ENCODE measurements at regions not wholly inside any gene's neighbourhood (a gene's known extent, or its start where the extent isn't known, plus 50 kb on each side); places are given as distances from the start of the nearest gene placed in this dataset.
"Not testable (repeated sequence)": the region's sequence is repeated elsewhere in the genome, so short reads cannot be mapped to it uniquely, and the experiment has no call there.

DNA sequence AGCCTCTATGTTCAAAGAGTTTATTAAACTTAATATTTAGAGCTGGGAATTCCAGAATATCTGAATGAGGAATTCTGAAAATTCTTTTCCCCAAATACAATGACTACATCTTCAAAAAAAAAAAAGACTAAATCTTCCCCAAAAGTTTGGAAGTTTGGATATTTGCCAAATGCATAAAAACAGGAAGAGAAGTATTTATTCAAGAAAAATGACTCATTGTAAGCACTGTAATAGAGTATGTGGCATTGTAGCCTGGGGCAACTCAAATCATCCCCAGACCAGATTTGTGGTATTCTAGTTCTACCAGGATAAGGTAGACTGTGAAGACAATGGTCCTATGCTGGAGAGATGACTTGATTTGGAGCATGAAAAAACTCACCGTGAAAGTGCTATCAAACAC, 78.5 kb upstream of the PDHA2 start:
- no peak for ATAC-seq (ENCODE audit: low FRiP score in 2 of 2)
- Histone ChIP-seq H3K9me3 (no peaks in the 10 kb centered on the region), H3K4me3 (no peak overlapping the region), H3K36me3 (no peaks in the 10 kb centered on the region), H3K27me3 (no peaks in the 10 kb centered on the region), H3K27ac (no peak overlapping the region), H3K4me1 (no peaks in the 10 kb centered on the region)
- 70 to 73% methylated on average over 1 of the region's 1 CpG for WGBS, 2 donors
- DNase-seq, result no peak
- TF ChIP-seq, protein P1, sequence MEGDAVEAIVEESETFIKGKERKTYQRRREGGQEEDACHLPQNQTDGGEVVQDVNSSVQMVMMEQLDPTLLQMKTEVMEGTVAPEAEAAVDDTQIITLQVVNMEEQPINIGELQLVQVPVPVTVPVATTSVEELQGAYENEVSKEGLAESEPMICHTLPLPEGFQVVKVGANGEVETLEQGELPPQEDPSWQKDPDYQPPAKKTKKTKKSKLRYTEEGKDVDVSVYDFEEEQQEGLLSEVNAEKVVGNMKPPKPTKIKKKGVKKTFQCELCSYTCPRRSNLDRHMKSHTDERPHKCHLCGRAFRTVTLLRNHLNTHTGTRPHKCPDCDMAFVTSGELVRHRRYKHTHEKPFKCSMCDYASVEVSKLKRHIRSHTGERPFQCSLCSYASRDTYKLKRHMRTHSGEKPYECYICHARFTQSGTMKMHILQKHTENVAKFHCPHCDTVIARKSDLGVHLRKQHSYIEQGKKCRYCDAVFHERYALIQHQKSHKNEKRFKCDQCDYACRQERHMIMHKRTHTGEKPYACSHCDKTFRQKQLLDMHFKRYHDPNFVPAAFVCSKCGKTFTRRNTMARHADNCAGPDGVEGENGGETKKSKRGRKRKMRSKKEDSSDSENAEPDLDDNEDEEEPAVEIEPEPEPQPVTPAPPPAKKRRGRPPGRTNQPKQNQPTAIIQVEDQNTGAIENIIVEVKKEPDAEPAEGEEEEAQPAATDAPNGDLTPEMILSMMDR (IDR thresholded peaks at IDR 0.05), result no peak
- TF ChIP-seq POLR2A (IDR thresholded peaks at IDR 0.05) (no peak), EP300 (IDR thresholded peaks at IDR 0.05) (no peak), POLR2AphosphoS5 (IDR thresholded peaks at IDR 0.05) (no peak)

DNA sequence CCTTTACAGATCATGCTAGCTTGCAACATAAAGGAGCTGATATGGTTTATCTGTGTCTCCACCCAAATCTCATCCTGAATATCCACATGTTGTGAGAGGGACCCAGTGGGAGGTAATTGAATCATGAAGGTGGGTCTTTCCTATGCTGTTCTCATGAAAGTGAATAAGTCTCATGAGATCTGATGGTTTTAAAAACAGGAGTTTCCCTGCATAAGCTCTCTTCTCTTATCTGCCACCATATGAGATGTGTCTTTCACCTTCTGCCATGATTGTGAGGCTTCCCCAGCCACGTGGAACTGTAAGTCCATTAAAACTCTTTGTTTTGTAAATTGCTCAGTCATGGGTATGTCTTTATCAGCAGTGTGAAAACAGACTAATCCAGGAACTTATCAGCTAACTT, 79.2 kb upstream of the PDHA2 start:
- H3K9me3 ChIP-seq; H3K4me3 ChIP-seq; H3K27me3 ChIP-seq; ATAC-seq (ENCODE audit: low FRiP score in 2 of 2); DNase-seq; H3K4me1 ChIP-seq; H3K27ac ChIP-seq; H3K36me3 ChIP-seq: not testable (repeated sequence)
- 21 to 26% methylated on average over 1 of the region's 1 CpG for WGBS, 2 donors

DNA sequence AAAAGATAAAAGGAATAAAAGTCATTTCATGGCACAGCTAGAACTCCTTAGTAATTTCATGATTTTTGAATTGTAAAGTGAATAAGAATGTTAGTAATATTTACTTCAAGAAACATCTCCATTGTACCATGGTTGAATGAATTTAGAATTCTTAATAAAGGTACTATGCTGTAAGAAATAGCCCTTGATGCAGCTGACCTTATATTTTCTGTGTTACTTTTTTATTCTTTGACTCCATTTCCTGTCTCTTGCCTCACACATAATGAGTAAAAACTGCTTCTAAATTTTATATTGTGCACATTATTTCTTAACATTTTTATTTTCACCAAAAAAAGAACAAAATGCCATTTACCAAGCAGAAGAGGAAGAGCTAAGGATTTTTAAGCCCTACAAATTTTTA, 81.9 kb upstream of the PDHA2 start:
- Histone ChIP-seq H3K9me3 (no peaks in the 10 kb centered on the region), H3K27me3 (no peaks in the 10 kb centered on the region), H3K27ac (no peak overlapping the region), H3K4me1 (no peaks in the 10 kb centered on the region), H3K36me3 (no peaks in the 10 kb centered on the region), H3K4me3 (no peak overlapping the region)
- TF ChIP-seq, protein P1 (IDR thresholded peaks at IDR 0.05), result no peak
- TF ChIP-seq POLR2A (IDR thresholded peaks at IDR 0.05) (no peak), EP300 (IDR thresholded peaks at IDR 0.05) (no peak), POLR2AphosphoS5 (IDR thresholded peaks at IDR 0.05) (no peak)
- DNase-seq, result no peak
- ATAC-seq (ENCODE audit: low FRiP score in 2 of 2), result no peak

DNA sequence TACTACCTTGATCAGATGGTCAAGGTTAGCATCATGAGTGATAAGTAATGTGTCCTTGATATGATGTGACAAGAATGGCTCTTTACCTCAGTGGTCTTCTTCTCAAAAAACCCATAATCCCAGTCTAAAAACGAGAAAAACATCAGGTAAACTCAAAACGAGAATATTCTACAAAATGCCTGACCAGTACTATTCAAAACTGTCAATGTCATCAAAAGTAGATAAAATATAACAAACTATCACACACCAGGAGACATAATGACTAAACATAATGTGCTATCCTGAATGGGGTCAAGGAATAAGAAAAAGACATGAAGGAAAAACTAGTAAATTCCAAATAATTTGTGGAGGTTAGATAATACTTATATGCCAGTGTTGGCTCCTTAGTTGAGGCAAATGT, 85.2 kb upstream of the PDHA2 start:
- H3K27me3 ChIP-seq, result no peaks in the 10 kb centered on the region

DNA sequence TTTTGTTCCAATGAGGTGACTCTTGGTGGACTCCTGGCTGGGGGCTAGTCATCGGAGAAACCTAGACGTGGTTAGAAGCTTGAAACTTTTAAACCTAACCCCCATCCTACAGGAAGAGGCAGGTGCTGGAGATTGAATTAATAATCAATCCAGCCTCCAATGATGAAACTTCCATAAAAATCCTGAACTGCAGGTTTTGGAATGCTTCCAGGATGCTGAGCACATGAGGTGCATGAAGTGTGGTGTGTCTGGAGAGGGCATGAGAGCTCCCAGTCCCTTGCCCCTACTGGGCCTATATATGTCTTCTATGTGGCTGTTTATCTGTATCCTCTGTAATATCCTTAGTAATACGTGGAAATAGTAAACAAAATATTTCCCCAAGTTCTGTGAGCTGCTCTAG, 90.7 kb upstream of the PDHA2 start:
- ATAC-seq (ENCODE audit: low FRiP score in 2 of 2) (no peak), DNase-seq (no peak)
- no peak for TF ChIP-seq POLR2A (IDR thresholded peaks at IDR 0.05)
- no peak for TF ChIP-seq EP300 (IDR thresholded peaks at IDR 0.05)
- H3K27me3 ChIP-seq, result no peaks in the 10 kb centered on the region
- no peaks in the 10 kb centered on the region for H3K4me1 ChIP-seq
- H3K27ac ChIP-seq, result no peak overlapping the region
- peaks cover 0 to 1% (median 0%) of the 10 kb centered on the region in 4 donors for H3K9me3 ChIP-seq
- H3K36me3 ChIP-seq, result no peaks in the 10 kb centered on the region
- no peak overlapping the region for H3K4me3 ChIP-seq
- WGBS, 2 donors, result 68 to 77% methylated on average over 3 of the region's 3 CpGs

More for the DNA sequence above, 85.2 kb upstream of the PDHA2 start:
- no peaks in the 10 kb centered on the region for H3K9me3 ChIP-seq
- 76 to 86% methylated on average over 2 of the region's 2 CpGs for WGBS, 2 donors
- DNase-seq, result no peak
- H3K27ac ChIP-seq, result no peak overlapping the region
- H3K4me1 ChIP-seq, result no peaks in the 10 kb centered on the region
- H3K36me3 ChIP-seq, result no peaks in the 10 kb centered on the region
- no peak overlapping the region for H3K4me3 ChIP-seq
- ATAC-seq (ENCODE audit: low FRiP score in 2 of 2), result no peak
- TF ChIP-seq, protein P1 (IDR thresholded peaks at IDR 0.05), result no peak
- no peak for TF ChIP-seq POLR2AphosphoS5 (IDR thresholded peaks at IDR 0.05)
- no peak for TF ChIP-seq EP300 (IDR thresholded peaks at IDR 0.05)
- TF ChIP-seq POLR2A (IDR thresholded peaks at IDR 0.05), result no peak

DNA sequence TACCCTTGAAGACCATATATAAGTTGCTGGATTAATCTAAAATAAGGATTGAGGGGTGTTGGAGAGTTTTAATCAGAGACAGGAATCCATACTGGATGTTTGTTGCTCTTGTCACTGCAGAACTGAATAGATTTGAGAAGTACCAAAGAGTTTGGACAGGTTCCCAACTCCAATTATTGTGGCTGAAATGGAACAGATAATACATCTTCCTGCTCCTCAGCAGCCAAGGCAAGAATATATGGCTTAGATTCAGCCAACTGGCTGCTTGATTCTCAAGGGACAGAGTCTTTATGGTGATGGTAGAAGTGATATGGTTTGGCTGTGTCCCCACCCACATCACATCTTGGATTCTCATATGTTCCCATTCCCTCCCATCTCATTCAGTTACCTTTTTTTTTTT, 97.0 kb upstream of the PDHA2 start:
- no peak for TF ChIP-seq POLR2AphosphoS5 (IDR thresholded peaks at IDR 0.05)
- no peak for TF ChIP-seq EP300 (IDR thresholded peaks at IDR 0.05)
- TF ChIP-seq, protein P1 (IDR thresholded peaks at IDR 0.05), result no peak
- no peak for TF ChIP-seq POLR2A (IDR thresholded peaks at IDR 0.05)
- ATAC-seq (ENCODE audit: low FRiP score in 2 of 2), result no peak
- H3K4me1 ChIP-seq, result no peaks in the 10 kb centered on the region
- H3K27ac ChIP-seq, result no peak overlapping the region
- H3K4me3 ChIP-seq, result no peak overlapping the region
- H3K27me3 ChIP-seq, result no peaks in the 10 kb centered on the region
- no peaks in the 10 kb centered on the region for H3K36me3 ChIP-seq
- no peak for DNase-seq
- H3K9me3 ChIP-seq, result peaks cover 0 to 5% (median 0%) of the 10 kb centered on the region in 4 donors
